ENCODE measurements at regions not wholly inside any gene's neighbourhood (a gene's known extent, or its start where the extent isn't known, plus 50 kb on each side); places are given as distances from the start of the nearest gene placed in this dataset.
"Not testable (repeated sequence)": the region's sequence is repeated elsewhere in the genome, so short reads cannot be mapped to it uniquely, and the experiment has no call there.

- no peak for TF ChIP-seq CTCF (IDR thresholded peaks at IDR 0.05)
- no peaks in the 10 kb centered on the region for H3K27me3 ChIP-seq
- H3K36me3 ChIP-seq = no peaks in the 10 kb centered on the region
- H3K4me3 ChIP-seq = no peak overlapping the region
- H3K27ac ChIP-seq = no peak overlapping the region
- no peak for DNase-seq (ENCODE audit: low spot score)
- no peaks in the 10 kb centered on the region for H3K4me1 ChIP-seq
- no peaks in the 10 kb centered on the region for H3K9me3 ChIP-seq
These were observed 276.8 kb upstream of the GRM3 start for GRCh38 chr7:86366946-86367345.

GRCh38 chr7:86340407-86340806 is 303.3 kb upstream of the GRM3 start:
- H3K27me3 ChIP-seq; DNase-seq (ENCODE audit: low spot score); H3K4me1 ChIP-seq: not testable (repeated sequence)

GRCh38 chr7:86339051-86339450 is 304.7 kb upstream of the GRM3 start:
- H3K27me3 ChIP-seq = no peaks in the 10 kb centered on the region

More at GRCh38 chr7:86340407-86340806, 303.3 kb upstream of the GRM3 start:
- H3K9me3 ChIP-seq, H3K27ac ChIP-seq, H3K4me3 ChIP-seq, H3K36me3 ChIP-seq: not testable (repeated sequence)

GRCh38 chr7:86328801-86329433 is 314.8 kb upstream of the GRM3 start:
- Histone ChIP-seq H3K36me3 (no peaks in the 10 kb centered on the region), H3K27ac (no peak overlapping the region), H3K4me1 (no peaks in the 10 kb centered on the region), H3K9me3 (no peaks in the 10 kb centered on the region), H3K27me3 (no peaks in the 10 kb centered on the region), H3K4me3 (no peak overlapping the region)
- no peak for TF ChIP-seq CTCF (IDR thresholded peaks at IDR 0.05)
- no peak for DNase-seq (ENCODE audit: low spot score)

More at GRCh38 chr7:86339051-86339450, 304.7 kb upstream of the GRM3 start:
- no peak for DNase-seq (ENCODE audit: low spot score)
- H3K4me3 ChIP-seq = no peak overlapping the region
- TF ChIP-seq CTCF (IDR thresholded peaks at IDR 0.05) = no peak
- no peak overlapping the region for H3K27ac ChIP-seq
- no peaks in the 10 kb centered on the region for H3K36me3 ChIP-seq
- H3K4me1 ChIP-seq = no peaks in the 10 kb centered on the region
- H3K9me3 ChIP-seq = peaks cover 0 to 6% of the 10 kb centered on the region in 2 donors

- DNase-seq (ENCODE audit: low spot score) = no peak
- no peaks in the 10 kb centered on the region for H3K36me3 ChIP-seq
- H3K27me3 ChIP-seq = no peaks in the 10 kb centered on the region
- H3K9me3 ChIP-seq = no peaks in the 10 kb centered on the region
- no peak overlapping the region for H3K27ac ChIP-seq
- no peak overlapping the region for H3K4me3 ChIP-seq
- H3K4me1 ChIP-seq = no peaks in the 10 kb centered on the region
- TF ChIP-seq CTCF (IDR thresholded peaks at IDR 0.05) = no peak
These were observed 316.9 kb upstream of the GRM3 start for GRCh38 chr7:86326847-86327246.

GRCh38 chr7:86320889-86321288 is 322.8 kb upstream of the GRM3 start:
- H3K27ac ChIP-seq = no peak overlapping the region
- no peaks in the 10 kb centered on the region for H3K27me3 ChIP-seq
- no peaks in the 10 kb centered on the region for H3K9me3 ChIP-seq
- no peak overlapping the region for H3K4me3 ChIP-seq
- no peaks in the 10 kb centered on the region for H3K36me3 ChIP-seq
- H3K4me1 ChIP-seq = no peaks in the 10 kb centered on the region
- DNase-seq (ENCODE audit: low spot score) = no peak
- TF ChIP-seq CTCF (IDR thresholded peaks at IDR 0.05) = no peak
